Right forelimb (tissue), 1 donor: ENCODE measurements at regions not wholly inside any gene's neighbourhood (a gene's known extent, or its start where the extent isn't known, plus 50 kb on each side); places are given as distances from the start of the nearest gene placed in this dataset.

Experiments
- DNase-seq: peaks from one replicate; pipeline ENCODE4 v3.0.0-alpha.2; 2018

GRCh38 chr1:221072214-221072613, 193.0 kb downstream of the HLX start:
- no peak for DNase-seq

GRCh38 chr1:221074332-221074731, 195.1 kb downstream of the HLX start:
- no peak for DNase-seq

- DNase-seq: no peak
Observed at GRCh38 chr1:221075911-221076310, 196.7 kb downstream of the HLX start.

GRCh38 chr1:221076391-221076811, 197.2 kb downstream of the HLX start:
- DNase-seq: no peak

GRCh38 chr1:221078260-221078965, 199.2 kb downstream of the HLX start:
- DNase-seq: no peak

GRCh38 chr1:221083902-221084301, 204.7 kb downstream of the HLX start:
- DNase-seq: no peak

GRCh38 chr1:221084681-221085080, 205.4 kb downstream of the HLX start:
- no peak for DNase-seq

GRCh38 chr1:221085701-221086375, 206.6 kb downstream of the HLX start:
- no peak for DNase-seq

DNA sequence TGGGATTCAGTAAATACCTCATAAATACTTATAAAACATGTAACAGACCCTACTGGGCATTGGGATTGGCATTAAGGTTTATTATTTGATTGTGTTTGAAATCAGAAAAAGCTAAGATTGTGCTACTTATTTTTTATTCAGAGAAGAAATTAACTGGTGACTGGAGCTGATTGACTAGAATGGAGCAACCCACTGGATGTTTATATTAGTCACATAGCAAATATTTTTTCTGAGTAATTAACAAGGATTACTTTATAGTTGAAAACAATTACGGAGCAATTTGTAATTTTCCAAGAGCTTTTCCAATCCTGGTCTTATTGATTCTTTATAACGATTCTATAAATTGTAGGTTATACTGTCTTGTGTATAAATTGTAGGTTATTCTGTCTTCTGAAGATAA, 208.7 kb downstream of the HLX start:
- DNase-seq: no peak

DNA sequence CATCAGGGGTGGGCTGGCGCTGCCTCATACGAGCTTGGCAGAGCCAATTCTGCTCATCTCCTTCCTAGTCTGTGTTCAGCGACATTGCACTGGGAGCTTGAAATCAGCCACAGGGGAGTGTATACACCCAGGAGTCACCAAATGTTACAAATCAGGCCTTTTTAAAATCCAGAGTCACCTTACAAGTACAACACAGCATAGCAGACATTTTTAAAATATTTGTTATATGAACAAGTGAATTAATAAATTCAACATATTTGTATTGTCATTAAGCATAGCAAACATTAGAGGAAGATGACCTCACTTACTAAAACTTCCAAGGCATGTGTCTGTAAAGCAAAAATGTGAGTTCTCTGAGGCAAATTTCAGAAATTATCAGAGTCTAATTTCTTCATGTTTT, 210.0 kb downstream of the HLX start:
- DNase-seq: no peak

- no peak for DNase-seq
Observed at GRCh38 chr1:221089803-221090202, 210.6 kb downstream of the HLX start.

GRCh38 chr1:221093903-221094791, 214.9 kb downstream of the HLX start:
- DNase-seq: no peak

- DNase-seq: no peak
Observed at GRCh38 chr1:221097479-221098281, 218.4 kb downstream of the HLX start.

DNA sequence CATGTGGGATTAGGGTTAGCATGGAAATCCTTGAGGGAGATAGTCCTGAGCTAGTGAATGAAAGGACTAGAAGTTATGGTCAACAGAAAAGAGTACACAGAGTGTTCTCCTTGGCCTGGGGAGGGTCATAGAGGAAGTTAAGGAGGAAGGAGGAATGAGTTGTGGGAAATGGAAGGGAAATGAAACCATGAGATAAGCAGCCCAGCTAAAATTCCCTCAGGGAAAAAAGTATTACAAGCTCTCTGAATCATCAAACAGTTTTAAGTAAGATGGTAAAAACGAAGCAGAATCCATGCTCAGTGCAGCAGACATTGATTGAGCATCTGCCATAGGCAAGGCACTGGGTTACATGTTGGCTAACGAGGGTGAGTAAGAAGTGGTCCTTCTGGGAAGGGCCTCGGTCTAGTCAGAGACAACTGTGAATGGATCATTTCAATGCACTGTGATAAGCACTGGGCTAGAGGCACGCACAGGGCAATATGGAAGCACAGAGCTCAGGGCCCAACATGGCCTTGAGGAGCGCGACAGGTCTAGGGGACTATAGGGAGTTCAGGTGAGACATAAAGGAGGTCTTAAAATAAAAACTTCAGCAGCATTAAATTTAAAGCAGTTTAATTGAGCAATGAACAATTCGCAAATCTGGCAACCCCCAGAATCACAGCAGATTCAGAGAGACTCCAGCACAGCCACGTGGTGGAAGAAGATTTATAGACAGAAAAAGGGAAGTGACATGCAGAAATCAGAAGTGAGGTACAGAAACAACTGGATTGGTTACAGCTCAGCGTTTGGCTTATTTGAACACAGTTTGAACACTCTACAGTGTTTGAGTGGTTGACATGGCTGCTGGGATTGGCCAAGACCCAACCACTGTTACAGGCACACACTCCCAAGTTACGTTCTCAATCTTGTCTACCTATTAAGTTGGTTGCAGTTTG, 219.5 kb downstream of the HLX start:
- no peak for DNase-seq

DNA sequence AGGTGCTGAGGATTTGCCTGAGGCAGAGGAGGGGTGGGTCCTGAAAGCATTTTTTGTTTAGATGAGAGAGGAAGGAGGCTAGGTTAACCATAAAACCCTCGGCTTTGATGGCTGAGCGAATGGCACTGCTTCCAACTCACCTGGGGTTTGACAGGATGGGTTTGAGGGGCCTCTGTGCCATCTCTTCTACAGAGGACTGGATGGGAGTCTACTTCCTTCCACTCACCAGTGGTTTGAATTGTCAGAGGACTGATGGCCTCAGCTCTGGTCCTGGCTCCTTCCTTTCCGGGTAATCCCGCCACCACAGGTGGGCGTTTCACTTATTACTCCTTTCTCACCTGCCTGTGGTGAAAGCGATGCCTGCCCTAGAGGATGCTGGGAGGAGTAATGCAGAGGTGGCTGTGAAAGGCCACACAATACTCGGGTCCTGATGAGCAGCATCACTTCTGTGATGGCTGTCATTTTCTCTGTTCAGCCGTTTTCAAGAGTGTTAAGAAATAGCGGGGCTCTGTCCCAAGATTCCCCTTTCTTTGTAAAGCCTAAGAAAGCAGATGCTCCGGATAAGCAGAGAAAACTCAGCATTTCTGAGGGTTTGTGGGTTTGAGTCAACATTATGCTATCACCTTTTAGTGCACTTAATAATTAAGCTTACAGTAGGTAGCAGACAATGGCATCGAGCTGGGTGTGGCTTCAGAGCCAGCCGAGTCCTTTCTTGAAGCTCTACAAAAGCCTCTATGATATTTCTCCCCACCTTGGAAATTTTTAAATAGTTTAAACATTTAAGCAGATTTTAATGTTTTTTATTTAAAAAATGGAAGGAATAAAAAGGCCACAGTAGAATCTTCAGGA, 220.7 kb downstream of the HLX start:
- DNase-seq: no peak

- no peak for DNase-seq
Observed at GRCh38 chr1:221100611-221101010, 221.4 kb downstream of the HLX start.

GRCh38 chr1:221101807-221102605, 222.8 kb downstream of the HLX start:
- no peak for DNase-seq

DNA sequence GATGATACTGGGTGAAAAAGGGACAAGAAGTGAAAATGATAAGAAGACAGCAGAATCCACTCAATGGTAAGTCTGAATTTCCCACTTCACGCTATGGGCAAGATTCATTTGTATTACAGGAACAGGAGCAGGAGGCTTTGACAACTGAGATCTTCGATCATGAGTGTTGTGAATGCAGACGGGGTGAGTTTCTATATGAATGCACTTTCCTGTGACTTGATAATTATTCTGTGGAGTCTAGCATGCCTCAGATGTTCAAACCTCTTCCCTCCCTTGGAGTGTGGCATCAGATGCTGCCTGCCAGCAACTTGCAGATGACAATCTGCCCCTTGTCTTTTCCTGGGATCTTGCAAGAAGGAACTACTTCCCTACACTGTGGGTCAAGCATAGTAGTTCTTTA, 225.4 kb downstream of the HLX start:
- no peak for DNase-seq

DNA sequence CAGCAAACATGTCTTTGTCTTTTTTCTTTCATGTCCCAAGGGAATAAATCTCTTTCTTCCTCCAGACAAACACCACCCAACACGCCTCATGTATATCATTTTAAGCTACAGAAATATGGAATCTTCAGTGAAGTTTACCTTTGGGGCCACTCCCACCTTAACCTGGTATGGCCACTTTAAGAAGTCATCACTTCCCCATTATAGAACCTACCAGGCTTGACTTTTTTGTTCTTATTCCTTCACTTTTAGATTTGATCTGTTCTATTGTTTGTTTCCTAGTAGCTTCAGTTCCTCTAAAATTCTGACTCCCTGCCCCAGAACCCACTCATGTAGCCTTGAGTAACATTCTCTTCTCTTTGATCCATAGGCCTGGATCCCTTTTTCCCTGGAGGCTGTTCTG, 226.3 kb downstream of the HLX start:
- no peak for DNase-seq

GRCh38 chr1:221106616-221107015, 227.4 kb downstream of the HLX start:
- DNase-seq: no peak
